ENCODE measurements at regions not wholly inside any gene's neighbourhood (a gene's known extent, or its start where the extent isn't known, plus 50 kb on each side); places are given as distances from the start of the nearest gene placed in this dataset.

DNA sequence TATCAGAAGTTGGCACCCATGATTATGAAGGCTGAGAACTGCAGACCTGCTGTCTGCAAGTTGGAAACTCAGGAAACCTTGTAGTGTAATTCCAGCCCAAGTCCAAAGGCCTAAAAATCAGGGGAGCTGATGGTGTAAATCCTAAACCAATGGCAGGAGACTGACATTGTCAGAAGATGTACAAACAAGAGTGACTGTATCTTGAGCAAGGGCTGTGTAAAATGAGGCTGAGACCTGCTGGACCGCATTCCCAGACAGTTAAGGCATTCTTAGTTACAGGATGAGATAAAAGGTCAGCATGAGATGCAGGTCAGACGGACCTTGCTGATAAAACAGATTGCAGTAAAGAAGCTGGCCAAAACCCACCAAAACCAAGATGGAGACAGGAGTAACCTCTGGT lies 147.7 kb downstream of the COG6 start:
- no peak overlapping the region for H3K4me2 ChIP-seq (ENCODE audit: low read length)
- H3K9me2 ChIP-seq (ENCODE audit: low read depth, low read length) = no peaks in the 10 kb centered on the region
- H4K20me1 ChIP-seq (ENCODE audit: insufficient read depth, low read length) = no peaks in the 10 kb centered on the region
- no peaks in the 10 kb centered on the region for H3K79me2 ChIP-seq (ENCODE audit: insufficient read depth, low read length)
- no peak overlapping the region for H2AFZ ChIP-seq (ENCODE audit: low read length)
- no peaks in the 10 kb centered on the region for H3F3A ChIP-seq (ENCODE audit: insufficient read depth, low read length)
- no peak for TF ChIP-seq EZH2 (IDR thresholded peaks at IDR 0.05; ENCODE audit: borderline replicate concordance, low read length)
- TF ChIP-seq, protein P1, sequence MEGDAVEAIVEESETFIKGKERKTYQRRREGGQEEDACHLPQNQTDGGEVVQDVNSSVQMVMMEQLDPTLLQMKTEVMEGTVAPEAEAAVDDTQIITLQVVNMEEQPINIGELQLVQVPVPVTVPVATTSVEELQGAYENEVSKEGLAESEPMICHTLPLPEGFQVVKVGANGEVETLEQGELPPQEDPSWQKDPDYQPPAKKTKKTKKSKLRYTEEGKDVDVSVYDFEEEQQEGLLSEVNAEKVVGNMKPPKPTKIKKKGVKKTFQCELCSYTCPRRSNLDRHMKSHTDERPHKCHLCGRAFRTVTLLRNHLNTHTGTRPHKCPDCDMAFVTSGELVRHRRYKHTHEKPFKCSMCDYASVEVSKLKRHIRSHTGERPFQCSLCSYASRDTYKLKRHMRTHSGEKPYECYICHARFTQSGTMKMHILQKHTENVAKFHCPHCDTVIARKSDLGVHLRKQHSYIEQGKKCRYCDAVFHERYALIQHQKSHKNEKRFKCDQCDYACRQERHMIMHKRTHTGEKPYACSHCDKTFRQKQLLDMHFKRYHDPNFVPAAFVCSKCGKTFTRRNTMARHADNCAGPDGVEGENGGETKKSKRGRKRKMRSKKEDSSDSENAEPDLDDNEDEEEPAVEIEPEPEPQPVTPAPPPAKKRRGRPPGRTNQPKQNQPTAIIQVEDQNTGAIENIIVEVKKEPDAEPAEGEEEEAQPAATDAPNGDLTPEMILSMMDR (IDR thresholded peaks at IDR 0.05; ENCODE audit: low read length) = no peak
- H3K36me3 ChIP-seq (ENCODE audit: insufficient read depth, low read length) = no peaks in the 10 kb centered on the region
- no peak overlapping the region for H3K9ac ChIP-seq (ENCODE audit: low read length)
- H3K27me3 ChIP-seq (ENCODE audit: insufficient read depth, low read length) = no peaks in the 10 kb centered on the region
- H3K4me1 ChIP-seq (ENCODE audit: insufficient read depth, low read length, severe bottlenecking) = no peaks in the 10 kb centered on the region
- 0 out of 2 replicates have a peak, but pooled peaks cover 6% of the 10 kb centered on the region for H3K9me3 ChIP-seq (ENCODE audit: low read length)
- H3K4me3 ChIP-seq (ENCODE audit: low read depth, low read length, poor library complexity, severe bottlenecking) = no peak overlapping the region
- H3K27ac ChIP-seq (ENCODE audit: low read depth, low read length, poor library complexity, severe bottlenecking) = no peak overlapping the region

DNA sequence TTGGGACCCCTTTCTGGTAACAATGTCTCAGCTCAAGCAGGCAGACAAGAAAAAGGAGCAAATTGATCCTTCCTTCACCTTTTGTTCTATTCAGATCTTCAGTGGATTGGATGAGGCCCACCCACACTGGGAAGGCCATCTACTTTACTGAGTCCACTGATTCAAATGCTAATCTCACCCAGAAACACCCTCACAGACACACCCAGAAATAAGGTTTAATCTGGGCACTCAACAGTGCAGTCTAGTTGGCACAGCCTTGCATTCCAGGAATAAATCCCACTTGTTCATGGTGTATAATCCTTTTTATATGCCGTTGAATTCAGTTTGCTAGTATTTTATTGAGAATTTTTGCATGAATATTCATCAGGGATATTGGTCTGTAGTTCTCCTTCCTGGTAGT lies 148.4 kb downstream of the COG6 start:
- no peak overlapping the region for H2AFZ ChIP-seq (ENCODE audit: low read length)

DNA sequence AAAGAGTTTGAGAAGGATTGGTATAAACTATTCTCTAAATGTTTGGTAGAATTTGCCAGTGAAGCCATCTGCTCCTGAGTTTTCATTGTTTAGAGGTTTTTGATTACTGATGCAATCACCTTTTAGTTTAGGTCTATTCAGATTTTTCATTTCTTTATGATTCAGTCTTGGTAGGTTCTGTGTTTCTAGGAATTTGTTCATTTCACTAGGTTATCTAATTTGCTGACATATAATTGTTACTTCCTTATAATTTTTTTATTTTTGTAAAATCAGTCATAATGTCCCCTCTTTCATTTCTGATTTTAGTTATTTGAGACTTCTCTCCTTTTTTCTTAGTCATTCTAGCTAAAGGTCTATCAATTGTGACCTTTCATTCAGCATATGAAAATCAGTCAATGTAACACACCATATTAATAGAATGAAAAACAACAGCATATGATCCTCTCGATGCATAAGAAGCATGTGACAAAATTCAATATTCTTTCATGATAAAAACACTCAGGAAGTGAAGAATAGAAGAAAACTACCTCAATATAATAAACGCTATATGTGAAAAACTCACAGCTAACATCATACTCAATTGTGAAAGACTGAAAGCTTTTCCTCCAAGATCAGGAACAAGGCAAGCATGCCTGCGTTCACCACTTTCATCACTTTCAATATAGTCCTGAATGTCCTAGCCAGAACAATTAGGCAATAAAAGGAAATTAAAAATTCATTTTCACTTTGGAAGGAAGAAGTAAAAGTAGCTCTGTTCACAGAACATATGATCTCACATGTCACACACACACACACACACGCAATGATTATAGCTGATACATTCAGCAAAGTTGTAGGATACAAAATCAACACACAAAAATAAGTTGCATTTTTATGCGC lies 149.1 kb downstream of the COG6 start:
- no peaks in the 10 kb centered on the region for H4K20me1 ChIP-seq (ENCODE audit: insufficient read depth, low read length)
- no peaks in the 10 kb centered on the region for H3K79me2 ChIP-seq (ENCODE audit: insufficient read depth, low read length)
- no peaks in the 10 kb centered on the region for H3K36me3 ChIP-seq (ENCODE audit: insufficient read depth, low read length)
- H3K4me2 ChIP-seq (ENCODE audit: low read length) = no peak overlapping the region
- H3K9me2 ChIP-seq (ENCODE audit: low read depth, low read length) = no peaks in the 10 kb centered on the region
- no peak overlapping the region for H3K9ac ChIP-seq (ENCODE audit: low read length)
- H3K9me3 ChIP-seq (ENCODE audit: low read length) = 0 out of 2 replicates have a peak, but pooled peaks cover 6% of the 10 kb centered on the region
- no peak overlapping the region for H3K27ac ChIP-seq (ENCODE audit: low read depth, low read length, poor library complexity, severe bottlenecking)
- H3F3A ChIP-seq (ENCODE audit: insufficient read depth, low read length) = no peaks in the 10 kb centered on the region
- H2AFZ ChIP-seq (ENCODE audit: low read length) = no peak overlapping the region
- H3K4me1 ChIP-seq (ENCODE audit: insufficient read depth, low read length, severe bottlenecking) = no peaks in the 10 kb centered on the region
- TF ChIP-seq EZH2 (IDR thresholded peaks at IDR 0.05; ENCODE audit: borderline replicate concordance, low read length) = no peak
- TF ChIP-seq, protein P1 (IDR thresholded peaks at IDR 0.05; ENCODE audit: low read length) = no peak
- no peak overlapping the region for H3K4me3 ChIP-seq (ENCODE audit: low read depth, low read length, poor library complexity, severe bottlenecking)
- H3K27me3 ChIP-seq (ENCODE audit: insufficient read depth, low read length) = no peaks in the 10 kb centered on the region

More for the DNA sequence above, 148.4 kb downstream of the COG6 start:
- H3F3A ChIP-seq (ENCODE audit: insufficient read depth, low read length) = no peaks in the 10 kb centered on the region
- H3K27ac ChIP-seq (ENCODE audit: low read depth, low read length, poor library complexity, severe bottlenecking) = no peak overlapping the region
- H3K9me2 ChIP-seq (ENCODE audit: low read depth, low read length) = no peaks in the 10 kb centered on the region
- H3K9me3 ChIP-seq (ENCODE audit: low read length) = 0 out of 2 replicates have a peak, but pooled peaks cover 6% of the 10 kb centered on the region
- H3K27me3 ChIP-seq (ENCODE audit: insufficient read depth, low read length) = no peaks in the 10 kb centered on the region
- H3K36me3 ChIP-seq (ENCODE audit: insufficient read depth, low read length) = no peaks in the 10 kb centered on the region
- no peaks in the 10 kb centered on the region for H3K79me2 ChIP-seq (ENCODE audit: insufficient read depth, low read length)
- no peak for TF ChIP-seq EZH2 (IDR thresholded peaks at IDR 0.05; ENCODE audit: borderline replicate concordance, low read length)
- TF ChIP-seq, protein P1 (IDR thresholded peaks at IDR 0.05; ENCODE audit: low read length) = no peak
- H4K20me1 ChIP-seq (ENCODE audit: insufficient read depth, low read length) = no peaks in the 10 kb centered on the region
- H3K4me1 ChIP-seq (ENCODE audit: insufficient read depth, low read length, severe bottlenecking) = no peaks in the 10 kb centered on the region
- no peak overlapping the region for H3K4me3 ChIP-seq (ENCODE audit: low read depth, low read length, poor library complexity, severe bottlenecking)
- H3K9ac ChIP-seq (ENCODE audit: low read length) = no peak overlapping the region
- H3K4me2 ChIP-seq (ENCODE audit: low read length) = no peak overlapping the region
